ENCODE measurements at regions not wholly inside any gene's neighbourhood (a gene's known extent, or its start where the extent isn't known, plus 50 kb on each side); places are given as distances from the start of the nearest gene placed in this dataset.
"Not testable (repeated sequence)": the region's sequence is repeated elsewhere in the genome, so short reads cannot be mapped to it uniquely, and the experiment has no call there.

DNA sequence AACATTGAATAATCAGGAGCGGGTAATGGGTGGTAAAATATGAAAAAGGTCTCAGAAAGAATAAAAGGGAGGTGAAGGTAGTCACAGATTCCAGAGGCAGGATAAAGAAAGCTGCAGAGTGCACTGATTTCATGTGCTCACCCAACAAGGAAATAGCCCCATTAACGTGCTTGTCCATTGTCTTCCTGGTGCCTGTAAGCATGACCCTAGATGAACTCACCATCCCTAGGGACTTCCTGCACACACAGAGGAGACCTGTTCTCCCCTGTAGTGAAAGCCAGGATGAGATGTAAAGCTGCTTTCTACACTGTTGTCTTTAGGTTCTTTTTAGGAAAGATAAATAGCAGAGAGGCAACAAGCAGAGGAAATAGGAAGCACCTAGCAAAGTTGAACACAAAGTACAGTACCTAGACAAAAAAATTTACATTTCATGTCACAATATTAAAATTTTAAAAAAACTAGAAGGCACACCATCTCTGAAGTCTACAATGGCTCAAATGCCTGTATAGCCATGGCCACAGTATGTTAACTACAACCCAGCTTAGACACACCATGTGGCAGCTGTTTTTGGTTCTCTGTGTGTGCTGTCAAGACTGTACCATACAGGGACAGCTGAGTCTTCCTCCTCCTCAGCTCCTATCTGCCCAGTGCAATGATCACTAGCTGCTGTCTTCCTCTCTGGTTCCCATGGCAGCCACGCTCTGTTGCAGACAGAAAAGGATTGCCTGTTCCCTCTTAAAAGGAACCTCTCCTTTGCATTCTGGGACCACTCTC is 69.9 kb upstream of the NBPF6 start:
- H3K27ac ChIP-seq (ENCODE audit: low read depth, low read length); H3K4me1 ChIP-seq (ENCODE audit: insufficient read depth, low read length); POLR2A ChIA-PET (ENCODE audit: partially characterized antibody); H3K4me3 Mint-ChIP-seq; H3K4me1 Mint-ChIP-seq; H3K27me3 Mint-ChIP-seq; H3K9me3 ChIP-seq (ENCODE audit: control insufficient read depth in 1 of 2, low read length in 2 of 2); H3K4me3 ChIP-seq (ENCODE audit: low read length in 2 of 2); H3K27me3 ChIP-seq (ENCODE audit: insufficient read depth, low read length); DNase-seq; H3K36me3 Mint-ChIP-seq; H3K27ac Mint-ChIP-seq; H3K9me3 Mint-ChIP-seq; CTCF ChIA-PET (ENCODE audit: partially characterized antibody); intact Hi-C loops (cut with micrococcal nuclease); H3K36me3 ChIP-seq (ENCODE audit: insufficient read depth, low read length): not testable (repeated sequence)
